ENCODE measurements at regions not wholly inside any gene's neighbourhood (a gene's known extent, or its start where the extent isn't known, plus 50 kb on each side); places are given as distances from the start of the nearest gene placed in this dataset.

DNA sequence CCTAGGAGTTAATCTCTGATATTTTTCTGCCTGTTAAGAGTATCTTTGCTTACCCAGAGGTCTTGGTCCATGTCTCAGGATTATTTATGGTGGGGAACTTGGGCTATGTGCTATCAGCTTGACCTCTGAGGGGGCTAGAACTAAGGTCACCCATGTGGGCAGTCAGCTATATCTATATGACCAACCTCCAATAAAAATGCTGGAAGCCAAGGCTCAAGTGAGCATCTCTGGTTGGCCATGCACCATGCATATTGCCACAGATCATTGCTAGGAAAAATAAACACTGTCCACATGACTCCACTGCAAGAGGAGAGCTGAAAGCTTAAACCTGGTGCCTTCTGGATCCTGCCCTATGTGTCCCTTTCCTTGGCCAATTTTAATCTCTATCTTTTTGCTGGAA, 196.5 kb upstream of the SLC7A11 start:
- TF ChIP-seq EZH2phosphoT487 (IDR thresholded peaks at IDR 0.05; ENCODE audit: borderline replicate concordance) = no peak
- TF ChIP-seq CTCF (conservative IDR thresholded peaks at IDR 0.05; ENCODE audit: low read length) = no peak
